SU-DHL-6 (cell line): ENCODE measurements at regions not wholly inside any gene's neighbourhood (a gene's known extent, or its start where the extent isn't known, plus 50 kb on each side); places are given as distances from the start of the nearest gene placed in this dataset.

Source experiments
- H2AFZ ChIP-seq: fragments of 200-600 bp; sonication (generic); 2 replicates; pipeline ENCODE4 v1.6.1; 2014; ENCODE audit warnings: low read depth, mild to moderate bottlenecking, moderate library complexity, mixed read lengths, antibody characterized with exemption, low read length; ENCODE audit not compliant: severe bottlenecking
- H3F3A ChIP-seq: fragments of 200-600 bp; shearing (Covaris generic); 2 replicates; pipeline ENCODE4 v1.6.0; 2016; ENCODE audit warnings: antibody characterized with exemption, mild to moderate bottlenecking; ENCODE audit not compliant: insufficient read depth
- H3K27ac ChIP-seq: fragments of 200-600 bp; sonication (generic); 2 replicates; pipeline ENCODE4 v1.5.1; 2016; ENCODE audit warnings: low read depth, mild to moderate bottlenecking, low read length, moderate library complexity, mixed read lengths
- H3K27me3 ChIP-seq: fragments of 200-600 bp; sonication (generic), shearing (Covaris generic); 2 replicates; pipeline ENCODE4 v1.6.0; 2014; ENCODE audit warnings: mild to moderate bottlenecking, low read length
- H3K36me3 ChIP-seq: fragments of 200-600 bp; sonication (generic); 2 replicates; pipeline ENCODE4 v1.6.1; 2014; ENCODE audit warnings: mild to moderate bottlenecking, low read length, mixed read lengths
- H3K4me2 ChIP-seq: fragments of 300-600, 200-600 bp; shearing (Covaris generic), sonication (generic); 2 replicates; pipeline ENCODE4 v1.6.0; 2014; ENCODE audit warnings: low read length, low read depth, mild to moderate bottlenecking; ENCODE audit not compliant: poor library complexity, severe bottlenecking
- H3K4me3 ChIP-seq: fragments of 200-600 bp; sonication (generic); 2 replicates; pipeline ENCODE4 v1.5.1; 2014; ENCODE audit warnings: antibody characterized with exemption, low read length, mild to moderate bottlenecking, mixed read lengths; ENCODE audit not compliant: insufficient read depth, poor library complexity, severe bottlenecking
- H3K79me2 ChIP-seq: fragments of 200-600 bp; sonication (generic); 2 replicates; pipeline ENCODE4 v1.6.1; 2014; ENCODE audit warnings: mild to moderate bottlenecking, low read length, moderate library complexity; ENCODE audit not compliant: insufficient read depth
- H3K9ac ChIP-seq: fragments of 200-600 bp; sonication (generic); 2 replicates; pipeline ENCODE4 v1.7.0; 2014; ENCODE audit warnings: mild to moderate bottlenecking, low read length
- H3K9me2 ChIP-seq: fragments of 200-600 bp; sonication (generic); replicated peaks from 2 replicates; pipeline ENCODE4 v1.6.1; 2014; ENCODE audit warnings: low read length; ENCODE audit not compliant: insufficient read depth
- H3K9me3 ChIP-seq: fragments of 200-600 bp; sonication (generic); 2 replicates; pipeline ENCODE4 v1.6.1; 2014; ENCODE audit warnings: low read length, mixed read lengths; ENCODE audit not compliant: insufficient read depth
- H4K20me1 ChIP-seq: fragments of 200-600 bp; sonication (generic); 2 replicates; pipeline ENCODE4 v1.6.1; 2014; ENCODE audit warnings: low read depth, mild to moderate bottlenecking, antibody characterized with exemption, low read length, moderate library complexity, mixed read lengths
- CTCF ChIP-seq: fragments of 200-600 bp; sonication (generic); IDR thresholded peaks from one replicate; pipeline ENCODE4 v1.5.1; 2017; ENCODE audit warnings: antibody characterized with exemption, mild to moderate bottlenecking, low read length, moderate library complexity; ENCODE audit not compliant: insufficient read depth, poor library complexity, severe bottlenecking
- EZH2phosphoT487 ChIP-seq: fragments of 200-600 bp; sonication (generic), shearing (Covaris generic); conservative IDR thresholded peaks from 2 replicates; pipeline ENCODE4 v1.6.1; 2018; ENCODE audit warnings: mild to moderate bottlenecking, antibody characterized with exemption, low read length, moderate library complexity, mixed read lengths

- no peak overlapping the region for H3K27ac ChIP-seq
- H3K4me2 ChIP-seq = no peak overlapping the region
- no peaks in the 10 kb centered on the region for H4K20me1 ChIP-seq
- H3K79me2 ChIP-seq = no peaks in the 10 kb centered on the region
- H3F3A ChIP-seq = no peaks in the 10 kb centered on the region
- H3K4me3 ChIP-seq = no peak overlapping the region
- H3K27me3 ChIP-seq = no peaks in the 10 kb centered on the region
- H3K36me3 ChIP-seq = no peaks in the 10 kb centered on the region
- no peak overlapping the region for H2AFZ ChIP-seq
- TF ChIP-seq EZH2phosphoT487 (no peak), CTCF (no peak)
- H3K9me3 ChIP-seq = 0 out of 2 replicates have a peak, but pooled peaks cover 6% of the 10 kb centered on the region
- H3K9ac ChIP-seq = no peak overlapping the region
- no peaks in the 10 kb centered on the region for H3K9me2 ChIP-seq
Observed at GRCh38 chr12:102659200-102659911, 179.0 kb upstream of the IGF1 start.

- Histone ChIP-seq H3K4me2 (no peak overlapping the region), H3K4me3 (no peak overlapping the region), H3K9me2 (no peaks in the 10 kb centered on the region), H3K36me3 (no peaks in the 10 kb centered on the region), H4K20me1 (no peaks in the 10 kb centered on the region), H3K9ac (no peak overlapping the region), H3F3A (no peaks in the 10 kb centered on the region), H3K79me2 (no peaks in the 10 kb centered on the region), H3K27me3 (no peaks in the 10 kb centered on the region), H2AFZ (no peak overlapping the region), H3K9me3 (0 out of 2 replicates have a peak, but pooled peaks cover 6% of the 10 kb centered on the region), H3K27ac (no peak overlapping the region)
- TF ChIP-seq CTCF = no peak
- TF ChIP-seq EZH2phosphoT487 = no peak
Observed at GRCh38 chr12:102653406-102653805, 173.0 kb upstream of the IGF1 start.

DNA sequence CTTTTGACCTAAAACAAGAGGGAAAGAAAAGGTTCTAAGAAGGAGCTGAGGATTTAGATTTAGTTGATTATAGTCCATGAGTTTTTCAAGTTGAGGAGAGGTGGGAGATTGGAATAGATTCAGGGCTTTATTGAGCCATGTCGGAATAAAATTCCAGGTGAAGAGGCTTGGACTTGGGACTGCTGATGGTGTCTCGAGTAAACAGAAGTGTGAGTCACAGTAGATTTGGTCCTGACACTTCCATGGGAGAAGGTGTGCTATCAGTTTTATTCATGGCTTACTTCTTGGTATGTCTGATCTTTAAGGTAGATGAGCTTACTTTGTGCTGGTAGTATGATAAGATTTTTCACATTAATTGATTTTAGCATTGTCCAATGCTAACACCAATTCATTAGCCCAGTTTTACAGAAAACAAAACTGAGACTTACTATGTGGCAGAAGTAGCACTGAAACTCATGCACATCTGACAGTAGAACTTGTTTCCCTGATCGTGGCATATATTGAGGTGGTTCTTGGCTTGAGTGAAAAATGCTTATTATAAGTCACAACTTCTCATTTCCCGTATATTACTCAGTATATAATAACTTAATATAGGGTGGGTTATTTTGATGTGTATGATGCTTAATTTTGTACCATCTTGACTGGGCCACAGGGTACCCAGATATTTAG, 172.4 kb upstream of the IGF1 start:
- no peak overlapping the region for H3K4me3 ChIP-seq
- TF ChIP-seq CTCF = no peak
- TF ChIP-seq EZH2phosphoT487 = no peak
- no peaks in the 10 kb centered on the region for H3F3A ChIP-seq
- H3K9ac ChIP-seq = no peak overlapping the region
- H3K36me3 ChIP-seq = no peaks in the 10 kb centered on the region
- H3K27me3 ChIP-seq = no peaks in the 10 kb centered on the region
- 0 out of 2 replicates have a peak, but pooled peaks cover 6% of the 10 kb centered on the region for H3K9me3 ChIP-seq
- no peak overlapping the region for H2AFZ ChIP-seq
- H4K20me1 ChIP-seq = no peaks in the 10 kb centered on the region
- H3K4me2 ChIP-seq = no peak overlapping the region
- no peaks in the 10 kb centered on the region for H3K9me2 ChIP-seq
- no peaks in the 10 kb centered on the region for H3K79me2 ChIP-seq
- H3K27ac ChIP-seq = no peak overlapping the region
